Neural cell (in vitro differentiated cells): ENCODE measurements at regions not wholly inside any gene's neighbourhood (a gene's known extent, or its start where the extent isn't known, plus 50 kb on each side); places are given as distances from the start of the nearest gene placed in this dataset.

Experiments
- EP300 ChIP-seq: fragments of 450-650 bp; conservative IDR thresholded peaks from 2 replicates; pipeline ENCODE4 v1.6.1; 2014; ENCODE audit warnings: antibody characterized with exemption, mild to moderate bottlenecking, moderate library complexity; ENCODE audit not compliant: poor library complexity, severe bottlenecking
- EZH2 ChIP-seq: fragments of 200-600, 300-800 bp; shearing (Covaris generic), sonication (generic); IDR thresholded peaks from 2 replicates; pipeline ENCODE4 v1.6.1; 2014; ENCODE audit warnings: antibody characterized with exemption, low read length, borderline replicate concordance, mild to moderate bottlenecking; ENCODE audit not compliant: insufficient read depth, poor library complexity, severe bottlenecking
- SMC3 ChIP-seq: fragments of 450-650 bp; conservative IDR thresholded peaks from 2 replicates; pipeline ENCODE4 v1.6.1; 2014; ENCODE audit warnings: antibody characterized with exemption, mild to moderate bottlenecking, moderate library complexity; ENCODE audit not compliant: poor library complexity
- TF ChIP-seq, protein P1 (sequence below): fragments of 450-650 bp; IDR thresholded peaks from 2 replicates; pipeline ENCODE4 v1.5.1; 2014; ENCODE audit warnings: antibody characterized with exemption, mild to moderate bottlenecking, moderate library complexity; ENCODE audit not compliant: poor library complexity, severe bottlenecking

DNA sequence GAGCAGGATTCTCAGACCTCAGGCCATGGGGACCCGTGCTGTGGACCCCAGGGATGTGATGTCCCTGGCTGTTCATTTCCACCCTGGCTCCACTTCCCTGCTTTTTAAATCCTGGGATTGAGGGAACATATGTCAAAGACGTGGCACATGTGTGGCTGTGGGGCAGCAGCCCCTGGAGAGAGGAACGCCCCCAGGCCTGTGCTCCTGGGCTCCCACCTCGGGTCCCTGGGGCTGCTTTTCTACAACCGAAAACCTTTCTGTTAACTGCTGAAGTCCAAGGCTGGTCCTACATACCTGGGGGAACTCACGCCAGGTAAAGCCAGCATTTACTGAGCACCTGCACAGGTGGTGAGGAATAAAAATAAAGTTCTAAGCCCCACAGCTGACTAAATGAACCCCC lies 102.3 kb upstream of the FRMD1 start:
- TF ChIP-seq SMC3 (no peak), EP300 (no peak), EZH2 (no peak)
- TF ChIP-seq, protein P1, sequence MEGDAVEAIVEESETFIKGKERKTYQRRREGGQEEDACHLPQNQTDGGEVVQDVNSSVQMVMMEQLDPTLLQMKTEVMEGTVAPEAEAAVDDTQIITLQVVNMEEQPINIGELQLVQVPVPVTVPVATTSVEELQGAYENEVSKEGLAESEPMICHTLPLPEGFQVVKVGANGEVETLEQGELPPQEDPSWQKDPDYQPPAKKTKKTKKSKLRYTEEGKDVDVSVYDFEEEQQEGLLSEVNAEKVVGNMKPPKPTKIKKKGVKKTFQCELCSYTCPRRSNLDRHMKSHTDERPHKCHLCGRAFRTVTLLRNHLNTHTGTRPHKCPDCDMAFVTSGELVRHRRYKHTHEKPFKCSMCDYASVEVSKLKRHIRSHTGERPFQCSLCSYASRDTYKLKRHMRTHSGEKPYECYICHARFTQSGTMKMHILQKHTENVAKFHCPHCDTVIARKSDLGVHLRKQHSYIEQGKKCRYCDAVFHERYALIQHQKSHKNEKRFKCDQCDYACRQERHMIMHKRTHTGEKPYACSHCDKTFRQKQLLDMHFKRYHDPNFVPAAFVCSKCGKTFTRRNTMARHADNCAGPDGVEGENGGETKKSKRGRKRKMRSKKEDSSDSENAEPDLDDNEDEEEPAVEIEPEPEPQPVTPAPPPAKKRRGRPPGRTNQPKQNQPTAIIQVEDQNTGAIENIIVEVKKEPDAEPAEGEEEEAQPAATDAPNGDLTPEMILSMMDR = no peak
